Upper lobe of left lung (tissue), 6 donors: ENCODE measurements at regions not wholly inside any gene's neighbourhood (a gene's known extent, or its start where the extent isn't known, plus 50 kb on each side); places are given as distances from the start of the nearest gene placed in this dataset.

Source experiments
- ATAC-seq, 2 donors: fragments of 200-7000 bp; cut with Tn5 transposase; one replicate each; pipeline ENCODE4 v1.9.1; 2022; ENCODE audit warnings: mild to moderate bottlenecking in 2 of 2, moderate library complexity in 2 of 2; ENCODE audit not compliant: low FRiP score in 2 of 2
- DNase-seq, 2 donors: peaks; one replicate each; pipeline ENCODE4 v3.0.0-alpha.2; 2019 to 2020
- H3K27ac ChIP-seq, 4 donors: fragments of 200-600 bp; sonication (generic); one replicate each; pipeline ENCODE4 v1.5.1; 2016 to 2019
- H3K27me3 ChIP-seq, 4 donors: fragments of 200-600 bp; sonication (generic); one replicate each; pipeline ENCODE4 v1.5.1; 2017 to 2019
- H3K36me3 ChIP-seq, 4 donors: fragments of 200-600 bp; sonication (generic); one replicate each; pipeline ENCODE4 v1.5.1; 2016 to 2019
- H3K4me1 ChIP-seq, 4 donors: fragments of 200-600 bp; sonication (generic); one replicate each; pipeline ENCODE4 v1.5.1; 2018 to 2019
- H3K4me3 ChIP-seq, 4 donors: fragments of 200-600 bp; sonication (generic); one replicate each; pipeline ENCODE4 v1.5.1; 2017 to 2019; ENCODE audit warnings: mild to moderate bottlenecking in 2 of 4, moderate library complexity in 1 of 4
- H3K9me3 ChIP-seq, 4 donors: fragments of 200-600 bp; sonication (generic); one replicate each; pipeline ENCODE4 v1.5.1; 2018 to 2019
- CTCF ChIP-seq, 6 experiments: fragments of 450-650 bp in 4 of 6; fragments of 200-600 bp in 2 of 6; sonication (generic) in 2 of 6; IDR thresholded peaks; one replicate each; pipeline ENCODE4 v1.5.1; 2016 to 2019; ENCODE audit warnings: antibody characterized with exemption in 6 of 6
- EP300 ChIP-seq, 4 donors: sonication (generic); formaldehyde crosslinking; IDR thresholded peaks; one replicate each; pipeline ENCODE4 v1.5.1; 2017; ENCODE audit warnings: antibody characterized with exemption in 4 of 4, control low read depth in 2 of 4
- POLR2A ChIP-seq, 4 donors: fragments of 450-650 bp; IDR thresholded peaks; one replicate each; pipeline ENCODE4 v1.5.1; 2016 to 2017; ENCODE audit warnings: antibody characterized with exemption in 4 of 4, mild to moderate bottlenecking in 2 of 4
- POLR2AphosphoS5 ChIP-seq, 2 donors: sonication (generic); formaldehyde crosslinking; IDR thresholded peaks; one replicate each; pipeline ENCODE4 v1.5.1; 2017; ENCODE audit warnings: antibody characterized with exemption in 2 of 2
- WGBS, 2 donors: methylation state at CpG; one replicate each; pipeline ENCODE4 v1.1.5; 2017 to 2018; 5-methylcytosine and 5-hydroxymethylcytosine counted together
- donor health status: DM: no; HTN: no; CAD: no; lungs with moderate emphysema.
- donor health status: DM: no; HTN: yes; CAD: no; lungs with severe emphysema.

GRCh38 chr22:48724899-48725298 lies 1102.8 kb downstream of the BRD1 start:
- WGBS, 2 donors, result 87 to 89% methylated on average over 9 to 12 of the region's 12 CpGs
- no peak for ATAC-seq
- Histone ChIP-seq H3K4me1 (no peaks in the 10 kb centered on the region), H3K27ac (no peak overlapping the region), H3K36me3 (no peaks in the 10 kb centered on the region), H3K9me3 (peaks cover 6 to 11% (median 9%) of the 10 kb centered on the region in 4 donors), H3K4me3 (no peak overlapping the region), H3K27me3 (no peaks in the 10 kb centered on the region)
- DNase-seq, result peak in 1 of 2 donors; percentile 34
- TF ChIP-seq POLR2AphosphoS5 (IDR thresholded peaks at IDR 0.05), result no peak
- TF ChIP-seq EP300 (IDR thresholded peaks at IDR 0.05), result no peak
- TF ChIP-seq POLR2A (IDR thresholded peaks at IDR 0.05), result no peak
- TF ChIP-seq CTCF (IDR thresholded peaks at IDR 0.05), result no peak

- Histone ChIP-seq H3K27me3 (no peaks in the 10 kb centered on the region), H3K9me3 (peaks cover 6 to 10% (median 9%) of the 10 kb centered on the region in 4 donors), H3K36me3 (no peaks in the 10 kb centered on the region), H3K4me1 (no peaks in the 10 kb centered on the region), H3K27ac (no peak overlapping the region), H3K4me3 (no peak overlapping the region)
- 87 to 91% methylated on average over 10 of the region's 10 CpGs for WGBS, 2 donors
- no peak for TF ChIP-seq CTCF (IDR thresholded peaks at IDR 0.05)
- no peak for TF ChIP-seq POLR2A (IDR thresholded peaks at IDR 0.05)
- TF ChIP-seq POLR2AphosphoS5 (IDR thresholded peaks at IDR 0.05), result no peak
- TF ChIP-seq EP300 (IDR thresholded peaks at IDR 0.05), result no peak
- ATAC-seq, result no peak
- DNase-seq, result no peak
Measured at GRCh38 chr22:48722661-48723060, 1105.0 kb downstream of the BRD1 start.

- no peak for TF ChIP-seq CTCF (IDR thresholded peaks at IDR 0.05)
- TF ChIP-seq POLR2A (IDR thresholded peaks at IDR 0.05), result no peak
- Histone ChIP-seq H3K4me3 (no peak overlapping the region), H3K9me3 (no peaks in the 10 kb centered on the region), H3K36me3 (no peaks in the 10 kb centered on the region), H3K27ac (no peak overlapping the region), H3K27me3 (no peaks in the 10 kb centered on the region), H3K4me1 (no peaks in the 10 kb centered on the region)
- DNase-seq, result no peak
- WGBS, 2 donors, result 59 to 76% methylated on average over 3 of the region's 3 CpGs
- no peak for ATAC-seq
Measured at GRCh38 chr22:48721395-48721669, 1106.3 kb downstream of the BRD1 start.

- no peaks in the 10 kb centered on the region for H3K4me1 ChIP-seq
- no peak for TF ChIP-seq POLR2AphosphoS5 (IDR thresholded peaks at IDR 0.05)
- TF ChIP-seq EP300 (IDR thresholded peaks at IDR 0.05), result no peak
- H3K9me3 ChIP-seq, result no peaks in the 10 kb centered on the region
- no peak overlapping the region for H3K4me3 ChIP-seq
- no peak overlapping the region for H3K27ac ChIP-seq
- DNase-seq (peak in 1 of 2 donors; percentile 54), ATAC-seq (no peak)
- no peaks in the 10 kb centered on the region for H3K27me3 ChIP-seq
- WGBS, 2 donors, result 90 to 94% methylated on average over 7 to 20 of the region's 20 CpGs
- no peaks in the 10 kb centered on the region for H3K36me3 ChIP-seq
Measured at GRCh38 chr22:48720662-48721394, 1106.8 kb downstream of the BRD1 start.

- DNase-seq, result no peak
- H3K36me3 ChIP-seq, result no peaks in the 10 kb centered on the region
- ATAC-seq, result no peak
- H3K27me3 ChIP-seq, result no peaks in the 10 kb centered on the region
- no peaks in the 10 kb centered on the region for H3K4me1 ChIP-seq
- no peak overlapping the region for H3K4me3 ChIP-seq
- 80 to 85% methylated on average over 18 to 23 of the region's 23 CpGs for WGBS, 2 donors
- TF ChIP-seq POLR2AphosphoS5 (IDR thresholded peaks at IDR 0.05) (no peak), CTCF (IDR thresholded peaks at IDR 0.05) (no peak), POLR2A (IDR thresholded peaks at IDR 0.05) (no peak), EP300 (IDR thresholded peaks at IDR 0.05) (no peak)
- H3K27ac ChIP-seq, result no peak overlapping the region
- no peaks in the 10 kb centered on the region for H3K9me3 ChIP-seq
Measured at GRCh38 chr22:48719978-48720661, 1107.6 kb downstream of the BRD1 start.
